H9 (cell line): ENCODE measurements at regions not wholly inside any gene's neighbourhood (a gene's known extent, or its start where the extent isn't known, plus 50 kb on each side); places are given as distances from the start of the nearest gene placed in this dataset.
A peak's percentile ranks its signal among the peaks of the same experiment; 100 is the strongest.

Experiments used
- DNase-seq: peaks from one replicate; pipeline ENCODE4 v3.0.0-alpha.2; 2017
- H2AFZ ChIP-seq: one replicate; pipeline ENCODE4 v1.6.1; 2013; ENCODE audit warnings: mild to moderate bottlenecking, low read length, control low read depth, moderate library complexity
- H2AK5ac ChIP-seq: 2 replicates; pipeline ENCODE4 v1.6.1; 2013; ENCODE audit warnings: low read length, control low read depth, mixed read lengths; ENCODE audit not compliant: insufficient read length
- H2BK120ac ChIP-seq: one replicate; pipeline ENCODE4 v1.6.1; 2013; ENCODE audit warnings: low read depth, mild to moderate bottlenecking, low read length, control low read depth, inconsistent platforms; ENCODE audit not compliant: poor library complexity, severe bottlenecking
- H2BK12ac ChIP-seq: 2 replicates; pipeline ENCODE4 v1.6.1; 2013; ENCODE audit warnings: low read length, control low read depth, mixed read lengths, low read depth; ENCODE audit not compliant: insufficient read length
- H2BK15ac ChIP-seq: 2 replicates; pipeline ENCODE4 v1.6.1; 2013; ENCODE audit warnings: low read depth, low read length, control low read depth
- H2BK20ac ChIP-seq: one replicate; pipeline ENCODE4 v1.6.1; 2013; ENCODE audit warnings: low read depth, mild to moderate bottlenecking, low read length, control low read depth, inconsistent platforms; ENCODE audit not compliant: poor library complexity, severe bottlenecking
- H2BK5ac ChIP-seq: 2 replicates; pipeline ENCODE4 v1.6.1; 2013; ENCODE audit warnings: low read length, control low read depth, mixed read lengths; ENCODE audit not compliant: insufficient read length
- H3K14ac ChIP-seq: 2 replicates; pipeline ENCODE4 v1.6.1; 2013; ENCODE audit warnings: low read length, control low read depth; ENCODE audit not compliant: insufficient read depth
- H3K18ac ChIP-seq: 2 replicates; pipeline ENCODE4 v1.6.1; 2013; ENCODE audit warnings: low read depth, mild to moderate bottlenecking, mixed read lengths, low read length, control low read depth; ENCODE audit not compliant: insufficient read length
- H3K23ac ChIP-seq: 2 replicates; pipeline ENCODE4 v1.6.1; 2013; ENCODE audit warnings: low read length, control low read depth, mixed read lengths, low read depth; ENCODE audit not compliant: insufficient read length
- H3K23me2 ChIP-seq: 2 replicates; pipeline ENCODE4 v1.6.1; 2013; ENCODE audit warnings: low read depth, mild to moderate bottlenecking, mixed read lengths, low read length, control low read depth; ENCODE audit not compliant: insufficient read length, poor library complexity, severe bottlenecking
- H3K27ac ChIP-seq: 2 replicates; pipeline ENCODE4 v1.5.1; 2013; ENCODE audit warnings: low read length, control low read depth, mixed read lengths, low read depth; ENCODE audit not compliant: insufficient read length
- H3K27me3 ChIP-seq: 2 replicates; pipeline ENCODE4 v1.6.1; 2013; ENCODE audit warnings: low read length, control low read depth, inconsistent platforms; ENCODE audit not compliant: insufficient read depth
- H3K4ac ChIP-seq: 2 replicates; pipeline ENCODE4 v1.6.1; 2013; ENCODE audit warnings: low read depth, mild to moderate bottlenecking, control low read depth, inconsistent platforms, low read length, moderate library complexity
- H3K4me1 ChIP-seq: 2 replicates; pipeline ENCODE4 v1.6.1; 2013; ENCODE audit warnings: low read length, control low read depth, inconsistent platforms; ENCODE audit not compliant: insufficient read depth
- H3K4me2 ChIP-seq: 2 replicates; pipeline ENCODE4 v1.6.1; 2013; ENCODE audit warnings: low read length, control low read depth, mixed read lengths; ENCODE audit not compliant: insufficient read length, insufficient read depth
- H3K56ac ChIP-seq: 2 replicates; pipeline ENCODE4 v1.6.1; 2013; ENCODE audit warnings: low read depth, mild to moderate bottlenecking, mixed read lengths, low read length, control low read depth; ENCODE audit not compliant: insufficient read length
- H3K79me1 ChIP-seq: 2 replicates; pipeline ENCODE4 v1.6.1; 2013; ENCODE audit warnings: low read depth, mild to moderate bottlenecking, moderate library complexity, low read length, control low read depth, inconsistent platforms; ENCODE audit not compliant: insufficient read depth, poor library complexity, severe bottlenecking
- H3K79me2 ChIP-seq: 2 replicates; pipeline ENCODE4 v1.6.1; 2013; ENCODE audit warnings: low read length, control low read depth, inconsistent platforms; ENCODE audit not compliant: insufficient read depth
- H3K9ac ChIP-seq: 2 replicates; pipeline ENCODE4 v1.6.1; 2013; ENCODE audit warnings: low read length, control low read depth, mixed read lengths; ENCODE audit not compliant: insufficient read length; ENCODE audit errors: extremely low read depth
- H3K9me3 ChIP-seq: one replicate; pipeline ENCODE4 v1.6.1; 2013; ENCODE audit warnings: low read depth, low read length, inconsistent platforms; ENCODE audit not compliant: control insufficient read depth
- H3T11ph ChIP-seq: one replicate; pipeline ENCODE4 v1.6.1; 2013; ENCODE audit warnings: mild to moderate bottlenecking, low read length, control low read depth, inconsistent platforms
- H4K20me1 ChIP-seq: one replicate; pipeline ENCODE4 v1.6.1; 2013; ENCODE audit not compliant: control insufficient read depth, insufficient read length, insufficient read depth
- H4K5ac ChIP-seq: 2 replicates; pipeline ENCODE4 v1.6.1; 2013; ENCODE audit warnings: low read depth, mild to moderate bottlenecking, mixed read lengths, low read length, control low read depth; ENCODE audit not compliant: insufficient read length
- H4K8ac ChIP-seq: replicated peaks from 2 replicates; pipeline ENCODE4 v1.6.1; 2013; ENCODE audit warnings: low read length, control low read depth, mixed read lengths, low read depth; ENCODE audit not compliant: insufficient read length
- H4K91ac ChIP-seq: 2 replicates; pipeline ENCODE4 v1.6.1; 2013; ENCODE audit warnings: low read depth, mild to moderate bottlenecking, moderate library complexity, mixed read lengths, low read length, control low read depth; ENCODE audit not compliant: insufficient read length
- H3K27ac Mint-ChIP-seq, 3 experiments: 2 replicates in 2 of 3; 3 replicates in 1 of 3; pipeline ENCODE4 v1.8.0; 2020 to 2021; ENCODE audit warnings: mixed read lengths in 3 of 3, mild to moderate bottlenecking in 1 of 3, moderate library complexity in 1 of 3
- H3K27me3 Mint-ChIP-seq: 2 replicates; pipeline ENCODE4 v1.8.0; 2021; ENCODE audit warnings: low read depth, mild to moderate bottlenecking, moderate library complexity, mixed read lengths
- H3K36me3 Mint-ChIP-seq, 3 experiments: 2 replicates in 2 of 3; 3 replicates in 1 of 3; pipeline ENCODE4 v1.8.0; 2020 to 2021; ENCODE audit warnings: low read depth in 3 of 3, mixed read lengths in 3 of 3; ENCODE audit not compliant: insufficient read depth in 1 of 3
- H3K4me1 Mint-ChIP-seq, 2 experiments: 2 replicates each; pipeline ENCODE4 v1.8.0; 2020; ENCODE audit warnings: mixed read lengths in 2 of 2
- H3K4me3 Mint-ChIP-seq, 2 experiments: 2 replicates in 1 of 2; 3 replicates in 1 of 2; pipeline ENCODE4 v1.8.0; 2020 to 2021; ENCODE audit warnings: mild to moderate bottlenecking in 2 of 2, mixed read lengths in 2 of 2, moderate library complexity in 1 of 2
- H3K9me3 Mint-ChIP-seq, 2 experiments: 2 replicates in 1 of 2; 3 replicates in 1 of 2; pipeline ENCODE4 v1.8.0; 2020; ENCODE audit warnings: mild to moderate bottlenecking in 2 of 2, mixed read lengths in 2 of 2, moderate library complexity in 1 of 2
- TF ChIP-seq, protein P1 (sequence below): fragments of 200-600 bp; sonication (generic); conservative IDR thresholded peaks from 3 replicates; pipeline ENCODE4 v1.8.0; 2021; ENCODE audit warnings: antibody characterized with exemption, mild to moderate bottlenecking

DNA sequence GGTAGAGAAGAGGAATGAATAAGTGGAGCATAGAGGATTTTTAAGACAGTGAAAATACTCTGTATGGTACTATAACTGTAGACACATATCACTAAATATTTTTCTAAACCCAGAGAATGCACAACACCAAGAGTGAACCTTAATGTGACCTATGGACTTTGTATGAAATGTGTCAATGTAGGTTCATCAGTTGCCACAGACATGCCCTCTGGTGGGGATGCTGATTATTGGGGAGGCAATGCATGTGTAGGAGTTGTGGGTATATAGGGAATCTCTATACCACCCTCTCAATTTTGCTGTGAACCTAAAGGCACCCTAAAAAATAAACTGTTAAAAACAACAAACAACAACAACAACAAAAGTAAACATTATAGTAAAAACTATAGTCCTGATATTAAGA lies 293.7 kb downstream of the RNF144B start:
- no peak overlapping the region for H2BK5ac ChIP-seq
- Mint-ChIP-seq H3K4me1 (no peaks in the 10 kb centered on the region), H3K27ac (no peak overlapping the region), H3K27me3 (no peaks in the 10 kb centered on the region; the same call in 1 of the 2 replicates), H3K4me3 (no peak overlapping the region), H3K9me3 (no peaks in the 10 kb centered on the region), H3K36me3 (no peaks in the 10 kb centered on the region)
- H2AK5ac ChIP-seq, result no peak overlapping the region
- no peak overlapping the region for H2BK15ac ChIP-seq
- H3K9me3 ChIP-seq, result no peaks in the 10 kb centered on the region
- no peaks in the 10 kb centered on the region for H4K20me1 ChIP-seq
- no peaks in the 10 kb centered on the region for H3K27me3 ChIP-seq
- TF ChIP-seq, protein P1, sequence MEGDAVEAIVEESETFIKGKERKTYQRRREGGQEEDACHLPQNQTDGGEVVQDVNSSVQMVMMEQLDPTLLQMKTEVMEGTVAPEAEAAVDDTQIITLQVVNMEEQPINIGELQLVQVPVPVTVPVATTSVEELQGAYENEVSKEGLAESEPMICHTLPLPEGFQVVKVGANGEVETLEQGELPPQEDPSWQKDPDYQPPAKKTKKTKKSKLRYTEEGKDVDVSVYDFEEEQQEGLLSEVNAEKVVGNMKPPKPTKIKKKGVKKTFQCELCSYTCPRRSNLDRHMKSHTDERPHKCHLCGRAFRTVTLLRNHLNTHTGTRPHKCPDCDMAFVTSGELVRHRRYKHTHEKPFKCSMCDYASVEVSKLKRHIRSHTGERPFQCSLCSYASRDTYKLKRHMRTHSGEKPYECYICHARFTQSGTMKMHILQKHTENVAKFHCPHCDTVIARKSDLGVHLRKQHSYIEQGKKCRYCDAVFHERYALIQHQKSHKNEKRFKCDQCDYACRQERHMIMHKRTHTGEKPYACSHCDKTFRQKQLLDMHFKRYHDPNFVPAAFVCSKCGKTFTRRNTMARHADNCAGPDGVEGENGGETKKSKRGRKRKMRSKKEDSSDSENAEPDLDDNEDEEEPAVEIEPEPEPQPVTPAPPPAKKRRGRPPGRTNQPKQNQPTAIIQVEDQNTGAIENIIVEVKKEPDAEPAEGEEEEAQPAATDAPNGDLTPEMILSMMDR, result peak; percentile 49
- no peak for DNase-seq
- H3K23ac ChIP-seq, result no peak overlapping the region
- no peaks in the 10 kb centered on the region for H3K79me2 ChIP-seq
- H2AFZ ChIP-seq, result no peak overlapping the region
- H3K56ac ChIP-seq, result no peak overlapping the region
- no peak overlapping the region for H3K27ac ChIP-seq
- no peak overlapping the region for H2BK12ac ChIP-seq
- no peak overlapping the region for H2BK20ac ChIP-seq
- H3K9ac ChIP-seq, result no peak overlapping the region
- H3K23me2 ChIP-seq, result no peaks in the 10 kb centered on the region
- no peak overlapping the region for H3K4me2 ChIP-seq
- no peak overlapping the region for H3K14ac ChIP-seq
- no peaks in the 10 kb centered on the region for H3K4me1 ChIP-seq
- H4K8ac ChIP-seq, result no peak overlapping the region
- H3K4ac ChIP-seq, result no peak overlapping the region
- H3K18ac ChIP-seq, result no peak overlapping the region
- H4K5ac ChIP-seq, result no peak overlapping the region
- no peaks in the 10 kb centered on the region for H3K79me1 ChIP-seq
- no peak overlapping the region for H2BK120ac ChIP-seq
- H3T11ph ChIP-seq, result no peak overlapping the region
- H4K91ac ChIP-seq, result no peak overlapping the region
